NCI-H774 (cell line): ENCODE measurements at regions not wholly inside any gene's neighbourhood (a gene's known extent, or its start where the extent isn't known, plus 50 kb on each side); places are given as distances from the start of the nearest gene placed in this dataset.
A peak's percentile ranks its signal among the peaks of the same experiment; 100 is the strongest.

ENCODE experiments used
- DNase-seq: peaks from one replicate; lab custom pipeline; 2025; lab: John Stamatoyannopoulos, UW

GRCh38 chr7:42858570-42858969 lies 53.3 kb downstream of the C7orf25 start:
- DNase-seq = no peak

DNA sequence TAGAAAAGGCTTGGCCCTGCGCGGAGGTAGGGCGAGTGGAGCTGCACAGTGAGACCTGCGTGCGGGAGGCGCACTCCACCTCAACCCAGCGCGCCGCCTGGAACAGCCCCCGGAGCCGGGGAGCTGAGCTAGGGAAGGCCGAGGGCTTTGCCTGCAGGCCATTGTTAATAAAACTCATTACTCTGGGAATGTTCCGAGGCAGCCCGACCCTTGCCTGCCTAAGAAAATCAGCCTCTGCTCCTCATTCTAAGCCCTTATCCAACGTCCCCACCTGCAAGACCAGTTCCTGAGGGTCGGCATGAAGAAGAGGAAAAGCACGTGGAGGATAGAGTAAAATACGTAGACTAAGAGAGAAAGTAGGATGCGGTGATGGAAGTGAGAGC lies 55.3 kb downstream of the C7orf25 start:
- DNase-seq = no peak

- no peak for DNase-seq
Observed at GRCh38 chr7:42854571-42855118, 57.2 kb downstream of the C7orf25 start.

GRCh38 chr7:42852531-42852930 lies 59.3 kb downstream of the C7orf25 start:
- DNase-seq = no peak

DNA sequence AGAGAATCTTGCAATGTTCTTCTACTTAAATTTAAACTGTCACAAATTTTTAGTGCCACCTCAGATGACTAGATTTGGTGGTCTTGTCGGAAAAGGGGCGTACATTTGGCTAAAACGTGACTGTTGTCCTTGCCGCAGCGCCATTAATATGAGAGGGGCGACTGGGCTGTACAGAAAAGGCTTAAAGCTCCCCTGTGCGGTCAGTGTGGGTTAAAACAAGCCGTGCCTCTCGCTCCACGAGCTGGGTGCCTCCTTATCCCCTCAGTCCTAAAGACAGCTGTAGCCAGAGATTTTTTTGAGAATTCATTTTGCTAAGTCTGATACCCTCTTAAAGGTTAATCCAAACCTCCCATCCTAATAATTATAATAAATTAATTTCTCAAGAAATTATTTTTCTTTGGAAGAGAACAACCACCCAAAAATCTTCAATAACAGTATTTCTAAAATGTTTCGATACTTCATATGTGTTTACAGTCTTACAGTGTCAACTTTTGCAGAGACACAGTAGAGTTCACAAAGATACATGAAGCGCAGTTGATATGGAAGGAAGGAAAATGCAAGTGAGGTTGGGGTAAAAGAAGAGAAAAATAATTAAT lies 68.6 kb downstream of the C7orf25 start:
- DNase-seq = peak; percentile 3

DNA sequence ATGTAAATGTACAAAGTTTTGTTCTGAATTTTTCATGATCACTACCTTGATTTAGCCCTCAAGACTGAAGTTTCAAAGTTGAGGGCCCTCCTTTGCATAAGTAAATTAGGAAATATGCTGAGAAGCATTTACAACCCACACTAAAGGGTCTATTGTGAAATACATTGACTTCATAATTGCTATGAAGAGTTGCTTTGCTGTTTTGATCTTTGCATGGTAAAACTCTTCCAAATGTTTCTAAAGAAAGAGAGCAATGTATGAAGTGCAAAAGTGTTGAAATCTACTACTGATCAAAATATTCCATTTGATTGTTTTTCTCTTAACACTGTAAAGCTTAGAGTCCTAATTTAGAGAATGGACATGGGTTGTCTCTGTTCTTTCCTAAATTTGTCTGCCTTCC lies 77.2 kb downstream of the C7orf25 start:
- DNase-seq = no peak

- DNase-seq = no peak
Observed at GRCh38 chr7:42833411-42833810, 78.5 kb downstream of the C7orf25 start.

- no peak for DNase-seq
Observed at GRCh38 chr7:42832667-42833066, 79.2 kb downstream of the C7orf25 start.

- no peak for DNase-seq
Observed at GRCh38 chr7:42831718-42832522, 80.0 kb downstream of the C7orf25 start.

GRCh38 chr7:42831006-42831717 lies 80.7 kb downstream of the C7orf25 start:
- DNase-seq = no peak

DNA sequence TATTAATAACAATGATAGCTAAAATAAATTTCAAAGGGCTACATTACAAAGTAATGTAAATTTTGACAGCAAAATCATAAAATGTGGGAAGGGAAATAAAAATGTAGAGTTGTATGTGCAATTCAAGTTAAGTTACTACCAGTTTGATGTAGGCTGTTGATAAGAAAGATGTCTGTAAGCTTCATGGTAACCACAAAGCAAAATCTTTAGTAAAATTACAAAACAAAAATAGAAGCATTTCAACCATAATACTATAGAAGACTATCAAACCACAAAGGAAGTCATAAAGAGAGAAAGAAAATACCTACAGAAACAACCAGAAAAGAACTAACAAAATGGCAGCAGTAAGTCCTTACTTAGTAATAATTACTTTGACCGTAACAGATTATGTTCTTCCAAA lies 99.1 kb downstream of the C7orf25 start:
- no peak for DNase-seq

DNA sequence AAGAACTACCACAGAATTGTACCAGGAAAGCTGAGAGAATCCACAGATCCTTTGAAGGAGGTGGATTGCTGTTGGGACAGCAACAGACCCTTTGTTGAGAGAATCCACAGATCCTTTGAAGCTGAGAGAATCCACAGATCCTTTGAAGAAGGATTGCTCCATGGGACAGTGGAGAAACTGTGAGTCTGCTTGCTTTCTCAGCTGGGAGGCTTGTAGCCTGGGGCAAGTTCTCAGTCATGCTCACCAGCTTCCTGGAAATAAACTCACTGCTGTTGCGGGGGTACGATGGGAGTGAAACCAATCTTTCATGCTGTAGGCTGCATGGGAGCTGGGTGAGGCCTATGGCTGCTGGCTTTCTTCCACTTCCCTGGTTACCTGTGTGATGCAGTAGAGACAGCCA lies 106.3 kb downstream of the C7orf25 start:
- DNase-seq = no peak

GRCh38 chr7:42794673-42795072 lies 117.2 kb downstream of the C7orf25 start:
- no peak for DNase-seq

DNA sequence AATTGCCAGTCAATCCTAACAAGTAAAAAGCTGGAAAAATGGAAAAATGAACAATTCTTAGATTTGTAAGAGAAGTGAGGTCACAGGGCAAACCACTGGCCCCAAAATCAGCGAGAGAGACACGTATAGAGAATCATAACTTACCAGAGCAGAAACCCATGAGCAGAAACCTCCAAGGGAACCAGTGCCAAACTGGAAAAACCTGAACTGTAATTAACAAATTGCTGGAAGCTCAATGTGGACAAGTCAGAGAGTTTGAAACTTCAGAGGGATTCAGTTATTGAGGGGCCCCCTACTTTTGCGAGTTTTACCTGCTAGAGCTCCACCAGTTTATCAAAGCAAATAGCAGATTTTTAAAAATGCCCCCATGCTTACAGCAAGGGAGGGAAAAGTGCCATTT lies 119.0 kb downstream of the C7orf25 start:
- no peak for DNase-seq

DNA sequence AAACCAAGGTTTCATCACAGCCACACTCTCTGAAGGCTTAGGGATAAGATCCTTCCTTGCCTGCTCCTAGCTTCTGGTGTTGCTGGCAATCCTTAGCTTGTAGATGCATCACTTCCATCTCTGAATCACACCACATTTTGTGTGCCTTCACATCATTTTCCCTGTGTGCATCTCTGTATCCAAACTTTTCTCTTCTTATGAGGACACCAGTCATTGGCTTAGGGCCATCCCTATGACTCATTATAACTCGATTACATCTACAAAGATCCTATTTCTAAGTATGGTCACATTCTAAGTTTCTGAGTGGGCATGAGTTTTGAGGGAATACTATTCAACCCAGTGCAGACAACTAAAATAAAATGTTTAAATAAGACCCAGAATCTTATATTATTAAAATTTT lies 121.7 kb downstream of the C7orf25 start:
- no peak for DNase-seq

DNA sequence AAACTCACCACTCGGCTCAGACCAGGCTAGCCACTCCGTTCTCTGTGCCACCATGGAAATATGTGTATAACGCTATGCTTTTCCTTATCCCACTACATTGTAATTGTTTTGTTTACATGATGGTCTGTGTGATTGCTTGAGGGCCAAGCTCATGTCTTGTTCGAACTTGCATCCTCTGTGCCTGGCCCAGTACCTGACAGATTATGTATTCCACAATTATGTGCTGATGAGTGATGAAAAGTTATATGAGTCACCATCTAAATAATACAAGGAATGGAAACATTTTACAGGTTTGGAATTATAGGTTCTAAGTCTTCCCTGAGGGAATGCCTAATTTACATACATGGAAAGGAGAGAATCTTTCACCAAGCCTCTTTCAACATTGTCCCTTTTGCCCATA lies 137.4 kb downstream of the C7orf25 start:
- DNase-seq = no peak

GRCh38 chr7:42770114-42770513 lies 141.8 kb downstream of the C7orf25 start:
- no peak for DNase-seq

DNA sequence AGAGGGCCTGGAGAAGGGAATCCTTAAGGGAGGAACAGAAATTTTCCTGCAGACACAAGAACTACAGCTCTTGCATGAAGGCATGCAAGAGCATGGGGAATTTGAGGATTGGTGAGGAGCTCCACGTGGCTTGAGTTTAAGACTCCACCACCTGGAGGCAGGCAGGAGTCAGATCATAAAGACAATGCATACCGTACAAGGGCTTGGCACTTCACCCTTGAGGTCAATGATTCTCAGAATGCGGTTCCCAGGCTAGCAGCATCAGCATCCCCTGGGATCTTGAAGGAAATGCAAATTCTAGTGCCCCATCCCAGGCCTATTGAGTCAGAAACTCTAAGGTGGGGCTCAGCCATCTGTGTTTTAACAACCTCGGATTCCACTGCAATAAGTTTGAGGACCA lies 143.8 kb downstream of the C7orf25 start:
- no peak for DNase-seq

- DNase-seq = no peak
Observed at GRCh38 chr7:42766782-42767423, 145.0 kb downstream of the C7orf25 start.

- no peak for DNase-seq
Observed at GRCh38 chr7:42765931-42766330, 145.9 kb downstream of the C7orf25 start.

GRCh38 chr7:42763137-42763551 lies 148.7 kb downstream of the C7orf25 start:
- no peak for DNase-seq

DNA sequence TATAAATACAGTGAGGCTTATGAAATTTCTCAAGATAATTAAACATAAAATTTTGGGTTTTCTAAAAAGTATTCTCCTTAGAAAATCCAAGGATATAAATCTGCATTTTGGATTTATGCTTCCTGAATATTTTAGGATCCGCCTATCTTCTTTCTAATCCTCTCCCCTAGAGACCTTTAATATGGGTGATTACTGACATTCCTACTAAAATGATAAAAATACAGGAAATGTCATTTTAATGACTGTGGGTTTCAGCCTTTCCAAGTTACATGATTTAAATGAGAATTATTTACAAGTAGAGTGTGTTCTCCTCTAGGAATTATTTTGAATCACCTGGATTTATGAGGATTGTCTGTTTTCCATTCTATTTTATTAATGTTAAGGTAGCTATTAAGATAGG lies 150.4 kb downstream of the C7orf25 start:
- no peak for DNase-seq
